HG02884 (cell line): ENCODE measurements at regions not wholly inside any gene's neighbourhood (a gene's known extent, or its start where the extent isn't known, plus 50 kb on each side); places are given as distances from the start of the nearest gene placed in this dataset.

Source experiments
- ATAC-seq: cut with Tn5 transposase; IDR thresholded peaks from one replicate; pipeline ENCODE4 v1.9.1; 2021; ENCODE audit warnings: mild to moderate bottlenecking, moderate library complexity; ENCODE audit not compliant: unreplicated experiment

DNA sequence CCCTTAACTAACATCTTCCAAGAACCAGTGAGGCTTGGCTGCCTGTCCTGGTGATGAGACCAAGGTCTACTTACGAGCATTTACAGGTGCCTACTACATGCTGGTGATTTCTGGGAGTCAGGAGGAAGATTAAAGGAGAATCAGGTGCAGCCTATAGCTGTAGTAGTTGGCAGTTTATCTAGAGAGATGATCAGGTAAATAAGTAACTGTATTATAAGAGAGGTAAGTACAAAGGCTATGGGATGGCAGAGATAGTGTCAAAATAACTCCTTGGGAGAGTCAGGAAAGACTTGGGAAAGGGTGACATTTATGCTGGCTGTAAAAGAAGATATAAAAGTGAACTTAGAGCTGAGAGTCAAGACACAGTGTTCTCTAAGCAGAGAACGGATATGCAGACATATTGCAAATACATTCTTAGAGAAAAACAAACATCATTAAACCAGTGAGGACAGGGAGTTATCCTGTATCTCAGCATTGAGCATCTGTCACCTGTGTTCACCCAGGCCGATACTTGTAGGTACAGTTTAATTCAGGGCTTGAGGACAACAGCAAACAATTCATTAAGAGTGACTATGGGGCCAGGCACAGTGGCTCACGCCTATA is 49.7 kb upstream of the ACP3 start:
- ATAC-seq: no peak
